Esophagus muscularis mucosa (tissue), 4 donors: ENCODE measurements at regions not wholly inside any gene's neighbourhood (a gene's known extent, or its start where the extent isn't known, plus 50 kb on each side); places are given as distances from the start of the nearest gene placed in this dataset.
A peak's percentile ranks its signal among the peaks of the same experiment; 100 is the strongest.
"Not testable (repeated sequence)": the region's sequence is repeated elsewhere in the genome, so short reads cannot be mapped to it uniquely, and the experiment has no call there.

ENCODE experiments used
- DNase-seq: peaks from one replicate; pipeline ENCODE4 v3.0.0-alpha.2; 2017; ENCODE audit errors: extremely low spot score
- H3K27ac ChIP-seq, 4 donors: fragments of 200-600 bp; sonication (generic); replicated peaks in 1 of 4; 1 replicate in 3 of 4; 2 replicates in 1 of 4; pipeline ENCODE4 v1.5.1; 2016 to 2019; ENCODE audit warnings: mild to moderate bottlenecking in 1 of 4
- H3K27me3 ChIP-seq, 4 donors: fragments of 200-600 bp; sonication (generic); one replicate each; pipeline versions ENCODE4 v1.5.1 to v1.6.0; 2016 to 2019
- H3K36me3 ChIP-seq, 4 donors: fragments of 200-600 bp; sonication (generic); one replicate each; pipeline ENCODE4 v1.5.1; 2016 to 2019
- H3K4me1 ChIP-seq, 4 donors: fragments of 200-600 bp; sonication (generic); one replicate each; pipeline ENCODE4 v1.5.1; 2016 to 2019
- H3K4me3 ChIP-seq, 4 donors: fragments of 200-600 bp; sonication (generic); 1 replicate in 2 of 4; 2 replicates in 2 of 4; pipeline ENCODE4 v1.5.1; 2016 to 2019; ENCODE audit warnings: mild to moderate bottlenecking in 4 of 4, moderate library complexity in 1 of 4
- H3K9me3 ChIP-seq, 4 donors: fragments of 200-600 bp; sonication (generic); 1 replicate in 3 of 4; 2 replicates in 1 of 4; pipeline ENCODE4 v1.5.1; 2016 to 2019
- WGBS: methylation state at CpG from one replicate; pipeline ENCODE4 v1.1.5; 2018; 5-methylcytosine and 5-hydroxymethylcytosine counted together
- intact Hi-C: fragments of 100-400 bp; cut with DNase I; formaldehyde crosslinking; loops from one replicate; pipeline ENCODE4 v1.15.1; 2023

- not testable (repeated sequence) for H3K4me1 ChIP-seq, H3K9me3 ChIP-seq
- whole genome bisulfite sequencing, result 36% methylated on average over 2 of the region's 59 CpGs
Observed at GRCh38 chr1:145505663-145506647, 80.6 kb upstream of the NBPF20 start.

GRCh38 chr1:145504834-145505413, 79.5 kb upstream of the NBPF20 start:
- H3K36me3 ChIP-seq, H3K9me3 ChIP-seq, DNase-seq, H3K27me3 ChIP-seq, H3K4me3 ChIP-seq, H3K4me1 ChIP-seq, H3K27ac ChIP-seq, intact Hi-C loops: not testable (repeated sequence)
- no CpG with 5 or more reads among the region's 17 CpGs for WGBS

More at GRCh38 chr1:145505663-145506647, 80.6 kb upstream of the NBPF20 start:
- H3K27ac ChIP-seq, intact Hi-C loops, H3K36me3 ChIP-seq, H3K4me3 ChIP-seq, H3K27me3 ChIP-seq, DNase-seq: not testable (repeated sequence)

GRCh38 chr1:145504310-145504709, 78.9 kb upstream of the NBPF20 start:
- H3K27ac ChIP-seq, intact Hi-C loops, H3K27me3 ChIP-seq, H3K4me1 ChIP-seq, H3K36me3 ChIP-seq, H3K4me3 ChIP-seq, DNase-seq, H3K9me3 ChIP-seq: not testable (repeated sequence)
- WGBS, result no CpG with 5 or more reads among the region's 2 CpGs

GRCh38 chr1:145500251-145500650, 74.8 kb upstream of the NBPF20 start:
- H3K9me3 ChIP-seq, H3K27me3 ChIP-seq, intact Hi-C loops, H3K4me1 ChIP-seq, DNase-seq, H3K27ac ChIP-seq, H3K36me3 ChIP-seq, H3K4me3 ChIP-seq: not testable (repeated sequence)
- no CpG with 5 or more reads among the region's 5 CpGs for WGBS

GRCh38 chr1:145495077-145495871, 69.9 kb upstream of the NBPF20 start:
- H3K36me3 ChIP-seq, H3K4me3 ChIP-seq, DNase-seq, H3K27ac ChIP-seq, H3K27me3 ChIP-seq, H3K4me1 ChIP-seq, H3K9me3 ChIP-seq, intact Hi-C loops: not testable (repeated sequence)
- WGBS, result 66% methylated on average over 3 of the region's 7 CpGs

- H3K27ac ChIP-seq, H3K9me3 ChIP-seq, DNase-seq, H3K36me3 ChIP-seq, intact Hi-C loops, H3K4me1 ChIP-seq: not testable (repeated sequence)
- WGBS, result no CpG with 5 or more reads among the region's 31 CpGs
- Histone ChIP-seq H3K27me3 (peaks cover 0 to 17% (median 0%) of the 10 kb centered on the region in 4 donors), H3K4me3 (peak overlapping the region in 1 of 4 donors; percentile 27)
Observed at GRCh38 chr1:145488193-145488933, 63.0 kb upstream of the NBPF20 start.

- DNase-seq, H3K27ac ChIP-seq, intact Hi-C loops, H3K9me3 ChIP-seq, H3K4me1 ChIP-seq, H3K36me3 ChIP-seq: not testable (repeated sequence)
- peak overlapping the region; percentile 12 to 49 (median 34) for H3K4me3 ChIP-seq
- peaks cover 0 to 17% (median 0%) of the 10 kb centered on the region in 4 donors for H3K27me3 ChIP-seq
- 5% methylated on average over 13 of the region's 36 CpGs for WGBS
Observed at GRCh38 chr1:145487156-145487555, 61.8 kb upstream of the NBPF20 start.

- 69% methylated on average over 4 of the region's 4 CpGs for WGBS
- H3K27ac ChIP-seq, intact Hi-C loops, H3K4me3 ChIP-seq, DNase-seq, H3K36me3 ChIP-seq, H3K4me1 ChIP-seq, H3K9me3 ChIP-seq: not testable (repeated sequence)
- H3K27me3 ChIP-seq, result peaks cover 0 to 17% (median 0%) of the 10 kb centered on the region in 4 donors
Observed at GRCh38 chr1:145484257-145484656, 58.9 kb upstream of the NBPF20 start.

- H3K9me3 ChIP-seq, H3K27ac ChIP-seq, H3K4me1 ChIP-seq, H3K36me3 ChIP-seq, intact Hi-C loops, DNase-seq, H3K4me3 ChIP-seq: not testable (repeated sequence)
- H3K27me3 ChIP-seq, result peaks cover 0 to 16% (median 0%) of the 10 kb centered on the region in 4 donors
- WGBS, result 37% methylated on average over 7 of the region's 8 CpGs
Observed at GRCh38 chr1:145482214-145482860, 56.9 kb upstream of the NBPF20 start.

GRCh38 chr1:145475962-145476361, 50.6 kb upstream of the NBPF20 start:
- Histone ChIP-seq H3K4me1 (peaks cover 0 to 11% (median 10%) of the 10 kb centered on the region in 4 donors), H3K27me3 (peaks cover 0 to 19% (median 4%) of the 10 kb centered on the region in 4 donors), H3K4me3 (peak overlapping the region; percentile 9 to 27 (median 22))
- DNase-seq, intact Hi-C loops, H3K36me3 ChIP-seq, H3K9me3 ChIP-seq, H3K27ac ChIP-seq: not testable (repeated sequence)
- 4% methylated on average over 20 of the region's 25 CpGs for WGBS

- H3K9me3 ChIP-seq, H3K36me3 ChIP-seq, H3K27ac ChIP-seq, DNase-seq, intact Hi-C loops: not testable (repeated sequence)
- Histone ChIP-seq H3K4me3 (peak overlapping the region; percentile 9 to 27 (median 22)), H3K27me3 (peaks cover 0 to 19% (median 4%) of the 10 kb centered on the region in 4 donors), H3K4me1 (peaks cover 0 to 11% (median 10%) of the 10 kb centered on the region in 4 donors)
- WGBS, result no CpG with 5 or more reads among the region's 41 CpGs
Observed at GRCh38 chr1:145475369-145475915, 50.0 kb upstream of the NBPF20 start.
